ENCODE measurements at regions not wholly inside any gene's neighbourhood (a gene's known extent, or its start where the extent isn't known, plus 50 kb on each side); places are given as distances from the start of the nearest gene placed in this dataset.

DNA sequence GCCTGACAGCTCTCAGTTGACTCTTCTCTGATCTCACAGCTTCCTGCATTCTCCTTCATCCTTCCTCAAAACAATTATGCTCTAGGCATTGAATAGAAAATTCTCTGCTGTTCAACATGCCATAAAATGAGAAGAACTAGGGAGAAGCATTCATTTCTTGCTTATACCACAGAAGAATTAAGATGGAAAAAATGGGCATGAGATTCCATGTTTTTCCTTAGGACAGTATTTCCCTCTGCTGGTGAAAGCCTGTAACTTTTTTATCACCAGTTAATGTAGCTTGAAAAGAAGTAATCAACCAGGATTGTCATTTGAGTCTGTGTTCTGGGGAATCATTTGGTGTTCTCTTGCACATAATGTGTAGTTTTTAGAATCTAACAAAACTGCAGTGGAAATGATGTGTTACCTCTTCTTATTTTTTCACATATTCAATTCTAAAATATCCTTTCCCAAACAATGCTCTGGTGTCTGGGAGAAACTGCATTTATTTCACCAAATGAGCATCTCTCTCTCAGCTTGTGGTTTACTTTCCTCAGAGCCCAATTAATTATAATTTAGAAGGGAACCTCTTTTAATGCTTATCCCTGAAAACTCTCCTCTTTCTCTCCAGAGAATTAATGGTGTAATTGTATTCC is 92.8 kb upstream of the DCBLD2 start:
- no peak for DNase-seq (ENCODE audit: low spot score in 2 of 2)
- intact Hi-C loops (cut with DNase I; ENCODE audit: low total_unique reads): no loop called here
- no peak overlapping the region for H3K4me3 ChIP-seq (ENCODE audit: low read depth, poor library complexity, severe bottlenecking)

DNA sequence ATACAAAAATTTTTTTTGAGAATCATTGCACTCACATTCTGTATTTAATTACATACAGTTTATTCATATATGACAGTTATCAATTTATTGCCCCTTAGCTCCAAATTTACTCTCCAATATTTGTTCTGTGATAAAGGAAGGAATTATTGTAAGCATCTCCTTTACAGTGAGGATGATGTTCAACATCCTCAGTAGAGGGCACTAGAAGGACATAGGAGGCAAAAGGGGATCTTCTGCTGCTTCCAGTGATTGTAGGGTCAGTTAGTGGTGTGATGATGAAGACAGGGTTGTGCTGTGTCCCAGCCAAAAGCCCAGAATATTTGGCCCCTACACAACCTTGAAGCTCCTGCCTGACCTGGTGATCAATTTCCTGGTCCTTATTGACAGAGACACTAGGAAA is 89.9 kb upstream of the DCBLD2 start:
- H3K4me3 ChIP-seq (ENCODE audit: low read depth, poor library complexity, severe bottlenecking): no peak overlapping the region
- no peak for DNase-seq (ENCODE audit: low spot score in 2 of 2)
- intact Hi-C loops (cut with DNase I; ENCODE audit: low total_unique reads): no loop called here
- TF ChIP-seq, protein P1, sequence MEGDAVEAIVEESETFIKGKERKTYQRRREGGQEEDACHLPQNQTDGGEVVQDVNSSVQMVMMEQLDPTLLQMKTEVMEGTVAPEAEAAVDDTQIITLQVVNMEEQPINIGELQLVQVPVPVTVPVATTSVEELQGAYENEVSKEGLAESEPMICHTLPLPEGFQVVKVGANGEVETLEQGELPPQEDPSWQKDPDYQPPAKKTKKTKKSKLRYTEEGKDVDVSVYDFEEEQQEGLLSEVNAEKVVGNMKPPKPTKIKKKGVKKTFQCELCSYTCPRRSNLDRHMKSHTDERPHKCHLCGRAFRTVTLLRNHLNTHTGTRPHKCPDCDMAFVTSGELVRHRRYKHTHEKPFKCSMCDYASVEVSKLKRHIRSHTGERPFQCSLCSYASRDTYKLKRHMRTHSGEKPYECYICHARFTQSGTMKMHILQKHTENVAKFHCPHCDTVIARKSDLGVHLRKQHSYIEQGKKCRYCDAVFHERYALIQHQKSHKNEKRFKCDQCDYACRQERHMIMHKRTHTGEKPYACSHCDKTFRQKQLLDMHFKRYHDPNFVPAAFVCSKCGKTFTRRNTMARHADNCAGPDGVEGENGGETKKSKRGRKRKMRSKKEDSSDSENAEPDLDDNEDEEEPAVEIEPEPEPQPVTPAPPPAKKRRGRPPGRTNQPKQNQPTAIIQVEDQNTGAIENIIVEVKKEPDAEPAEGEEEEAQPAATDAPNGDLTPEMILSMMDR (IDR thresholded peaks at IDR 0.05): no peak
- TF ChIP-seq POLR2A (IDR thresholded peaks at IDR 0.05): no peak

More for the DNA sequence above, 92.8 kb upstream of the DCBLD2 start:
- no peak for TF ChIP-seq POLR2A (IDR thresholded peaks at IDR 0.05)
- TF ChIP-seq, protein P1 (IDR thresholded peaks at IDR 0.05): peak in 1 of 3 donors; percentile 48

DNA sequence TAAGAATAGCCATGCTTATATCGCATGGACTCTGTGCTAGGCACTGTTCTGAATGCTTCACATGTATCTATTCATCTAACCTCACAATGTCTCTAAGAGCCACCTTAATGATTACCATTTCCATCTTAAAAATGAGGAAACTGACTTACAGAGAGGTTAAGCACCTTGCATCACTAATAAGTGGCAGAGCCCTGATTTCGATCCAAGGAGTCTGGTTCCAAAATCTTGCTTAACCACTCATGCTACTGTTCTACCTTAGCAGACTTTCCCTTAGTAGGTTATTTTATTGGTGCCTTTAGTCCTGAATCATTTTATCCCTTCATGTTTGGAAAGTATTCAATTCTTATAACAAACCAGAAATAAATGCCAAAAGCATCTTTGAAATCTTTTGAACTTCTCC is 89.2 kb upstream of the DCBLD2 start:
- WGBS, 2 donors: 71 to 87% methylated on average over 2 of the region's 2 CpGs
- intact Hi-C loops (cut with DNase I; ENCODE audit: low total_unique reads): no loop called here
- TF ChIP-seq POLR2A (IDR thresholded peaks at IDR 0.05): no peak
- TF ChIP-seq, protein P1 (IDR thresholded peaks at IDR 0.05): no peak
- no peak overlapping the region for H3K4me3 ChIP-seq (ENCODE audit: low read depth, poor library complexity, severe bottlenecking)
- no peak for DNase-seq (ENCODE audit: low spot score in 2 of 2)

DNA sequence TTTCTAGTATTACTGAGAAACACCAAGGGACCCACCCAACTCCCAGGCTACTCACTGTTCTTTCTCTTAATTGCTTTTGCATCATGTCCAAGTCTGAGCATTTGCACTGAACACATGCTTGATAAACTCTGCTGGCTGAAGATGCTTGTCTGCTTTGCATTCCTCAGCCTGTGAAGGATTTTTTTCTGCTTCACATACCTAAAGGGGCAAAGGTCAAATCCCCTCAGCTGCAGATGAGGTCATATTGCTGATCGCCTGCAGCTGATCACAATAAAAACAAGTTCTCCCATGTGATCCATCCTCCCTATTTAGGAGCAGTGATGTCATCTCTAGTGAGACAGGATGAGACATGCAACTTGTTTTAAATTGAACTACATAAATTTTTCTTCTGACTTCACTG is 84.6 kb upstream of the DCBLD2 start:
- WGBS, 2 donors: 17 to 19% methylated on average over 1 of the region's 1 CpG
- intact Hi-C loops (cut with DNase I; ENCODE audit: low total_unique reads): no loop called here
- no peak overlapping the region for H3K4me3 ChIP-seq (ENCODE audit: low read depth, poor library complexity, severe bottlenecking)
- no peak for TF ChIP-seq POLR2A (IDR thresholded peaks at IDR 0.05)
- TF ChIP-seq, protein P1 (IDR thresholded peaks at IDR 0.05): no peak
- DNase-seq (ENCODE audit: low spot score in 2 of 2): peak in 1 of 2 donors; percentile 20

DNA sequence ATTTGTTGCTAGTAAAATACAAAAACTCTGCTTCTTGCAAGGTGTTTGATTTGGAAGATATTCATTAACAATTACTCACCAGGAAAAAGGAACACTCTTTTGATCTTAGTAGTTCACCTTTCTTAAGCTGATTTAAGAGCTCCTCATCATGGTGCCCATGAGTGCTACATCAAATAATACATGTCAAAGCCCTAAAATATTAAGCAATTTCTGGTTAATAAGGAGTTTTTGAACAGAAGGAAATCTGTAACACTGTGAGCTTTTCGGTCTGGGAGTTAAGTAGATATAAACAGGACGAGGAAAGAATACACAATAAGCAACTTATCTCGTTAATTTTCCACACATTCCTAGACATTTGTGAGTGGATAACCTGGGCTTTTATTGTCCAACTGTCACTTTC is 83.9 kb upstream of the DCBLD2 start:
- TF ChIP-seq POLR2A (IDR thresholded peaks at IDR 0.05): no peak
- TF ChIP-seq, protein P1 (IDR thresholded peaks at IDR 0.05): no peak
- no peak for DNase-seq (ENCODE audit: low spot score in 2 of 2)
- intact Hi-C loops (cut with DNase I; ENCODE audit: low total_unique reads): no loop called here

DNA sequence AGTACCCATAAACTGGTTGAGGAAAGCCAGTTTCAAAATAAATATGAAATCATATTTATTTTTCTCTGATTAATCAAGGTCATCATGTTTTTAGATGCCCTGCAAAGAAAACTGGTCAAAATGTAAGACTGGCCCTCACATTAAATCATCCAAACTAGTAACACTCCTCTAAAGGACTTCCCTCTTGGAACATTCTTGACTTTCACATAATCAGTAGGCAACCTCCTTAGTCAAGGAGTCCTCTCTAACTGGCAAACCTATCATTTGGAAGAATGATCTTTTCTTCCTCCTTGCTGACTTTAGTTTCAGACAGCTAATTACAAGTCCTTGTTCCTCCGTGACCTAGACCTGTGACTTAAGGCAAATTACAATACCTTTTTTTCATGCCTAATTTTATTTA is 82.5 kb upstream of the DCBLD2 start:
- no peak for DNase-seq (ENCODE audit: low spot score in 2 of 2)
- intact Hi-C loops (cut with DNase I; ENCODE audit: low total_unique reads): no loop called here

More for the DNA sequence above, 83.9 kb upstream of the DCBLD2 start:
- WGBS, 2 donors: 50 to 54% methylated on average over 3 of the region's 3 CpGs
- no peak overlapping the region for H3K4me3 ChIP-seq (ENCODE audit: low read depth, poor library complexity, severe bottlenecking)

More for the DNA sequence above, 82.5 kb upstream of the DCBLD2 start:
- TF ChIP-seq POLR2A (IDR thresholded peaks at IDR 0.05): no peak
- TF ChIP-seq, protein P1 (IDR thresholded peaks at IDR 0.05): no peak
- H3K4me3 ChIP-seq (ENCODE audit: low read depth, poor library complexity, severe bottlenecking): no peak overlapping the region
- 95 to 98% methylated on average over 1 of the region's 1 CpG for WGBS, 2 donors
